Mesenchymal stem cell (in vitro differentiated cells and primary cell): ENCODE measurements at regions not wholly inside any gene's neighbourhood (a gene's known extent, or its start where the extent isn't known, plus 50 kb on each side); places are given as distances from the start of the nearest gene placed in this dataset.

ENCODE experiments used
- DNase-seq: peaks from one replicate; pipeline ENCODE4 v3.0.0-alpha.2; 2013
- H2AFZ ChIP-seq: one replicate; pipeline ENCODE4 v1.6.1; 2013; ENCODE audit warnings: low read depth, mild to moderate bottlenecking, control low read depth, inconsistent platforms, low read length, moderate library complexity
- H2AK5ac ChIP-seq: 2 replicates; pipeline ENCODE4 v1.6.1; 2013; ENCODE audit warnings: low read length, moderate library complexity, mild to moderate bottlenecking, inconsistent platforms; ENCODE audit not compliant: severe bottlenecking
- H2BK120ac ChIP-seq: one replicate; pipeline ENCODE4 v1.6.1; 2013; ENCODE audit warnings: low read depth, mild to moderate bottlenecking, inconsistent platforms, low read length, moderate library complexity
- H2BK12ac ChIP-seq, 2 experiments: one replicate each; pipeline ENCODE4 v1.6.1; 2013; ENCODE audit warnings: inconsistent platforms in 2 of 2, low read length in 2 of 2, mild to moderate bottlenecking in 2 of 2, moderate library complexity in 2 of 2, control low read depth in 1 of 2
- H2BK15ac ChIP-seq: one replicate; pipeline ENCODE4 v1.6.1; 2013; ENCODE audit warnings: mild to moderate bottlenecking, low read depth, inconsistent platforms; ENCODE audit not compliant: poor library complexity, severe bottlenecking
- H2BK5ac ChIP-seq: 2 replicates; pipeline ENCODE4 v1.6.1; 2013; ENCODE audit warnings: low read depth, mild to moderate bottlenecking, low read length, control low read depth, inconsistent platforms; ENCODE audit not compliant: poor library complexity, severe bottlenecking
- H3K14ac ChIP-seq, 2 experiments: one replicate each; pipeline ENCODE4 v1.6.1; 2013; ENCODE audit warnings: inconsistent platforms in 2 of 2, low read length in 2 of 2, control low read depth in 1 of 2, mild to moderate bottlenecking in 1 of 2, moderate library complexity in 1 of 2
- H3K18ac ChIP-seq, 2 experiments: one replicate each; pipeline ENCODE4 v1.6.1; 2013; ENCODE audit warnings: inconsistent platforms in 2 of 2, low read length in 2 of 2, control low read depth in 1 of 2, low read depth in 1 of 2, mild to moderate bottlenecking in 1 of 2
- H3K23ac ChIP-seq, 2 experiments: one replicate each; pipeline ENCODE4 v1.6.1; 2013; ENCODE audit warnings: inconsistent platforms in 2 of 2, low read length in 2 of 2, mild to moderate bottlenecking in 2 of 2, moderate library complexity in 2 of 2, control low read depth in 1 of 2
- H3K27ac ChIP-seq: 2 replicates; pipeline ENCODE4 v1.5.1; 2013; ENCODE audit warnings: mild to moderate bottlenecking, moderate library complexity, low read length, control low read depth, inconsistent platforms; ENCODE audit not compliant: poor library complexity, severe bottlenecking
- H3K27me3 ChIP-seq, 2 experiments: 2 replicates each; pipeline versions ENCODE4 v1.6.1 to v1.7.0; 2013; ENCODE audit warnings: low read length in 2 of 2, mild to moderate bottlenecking in 2 of 2, moderate library complexity in 2 of 2, control low read depth in 1 of 2, inconsistent platforms in 1 of 2; ENCODE audit not compliant: control insufficient read depth in 1 of 2, insufficient read depth in 1 of 2
- H3K36me3 ChIP-seq, 2 experiments: 2 replicates each; pipeline versions ENCODE4 v1.6.1 to v1.7.0; 2013; ENCODE audit warnings: low read length in 2 of 2, control low read depth in 1 of 2, inconsistent platforms in 1 of 2, low read depth in 1 of 2, mild to moderate bottlenecking in 1 of 2; ENCODE audit not compliant: insufficient read depth in 2 of 2, control insufficient read depth in 1 of 2
- H3K4ac ChIP-seq, 2 experiments: one replicate each; pipeline ENCODE4 v1.6.1; 2013; ENCODE audit warnings: inconsistent platforms in 2 of 2, low read length in 2 of 2, mild to moderate bottlenecking in 2 of 2, moderate library complexity in 2 of 2, control low read depth in 1 of 2, low read depth in 1 of 2
- H3K4me1 ChIP-seq: 2 replicates; pipeline ENCODE4 v1.6.1; 2013; ENCODE audit warnings: low read depth, low read length, control low read depth; ENCODE audit not compliant: control insufficient read depth, insufficient read depth
- H3K4me2 ChIP-seq: 2 replicates; pipeline ENCODE4 v1.6.1; 2013; ENCODE audit warnings: low read length, mild to moderate bottlenecking, inconsistent platforms; ENCODE audit not compliant: poor library complexity, severe bottlenecking
- H3K4me3 ChIP-seq, 2 experiments: 2 replicates each; pipeline versions ENCODE4 v1.5.1 to v1.7.0; 2013; ENCODE audit warnings: low read length in 2 of 2, mild to moderate bottlenecking in 2 of 2, control low read depth in 1 of 2, low read depth in 1 of 2; ENCODE audit not compliant: insufficient read depth in 1 of 2
- H3K79me1 ChIP-seq: replicated peaks from 2 replicates; pipeline ENCODE4 v1.6.1; 2013; ENCODE audit warnings: mild to moderate bottlenecking, control low read depth, low read length, inconsistent platforms; ENCODE audit not compliant: poor library complexity, severe bottlenecking
- H3K9ac ChIP-seq: 2 replicates; pipeline ENCODE4 v1.7.0; 2013; ENCODE audit warnings: mild to moderate bottlenecking, low read length, moderate library complexity
- H3K9me3 ChIP-seq: 2 replicates; pipeline ENCODE4 v1.7.0; 2013; ENCODE audit warnings: mild to moderate bottlenecking, low read length; ENCODE audit not compliant: control insufficient read depth
- H4K8ac ChIP-seq: one replicate; pipeline ENCODE4 v1.6.1; 2013; ENCODE audit warnings: inconsistent platforms, mild to moderate bottlenecking, low read length, moderate library complexity
- H4K91ac ChIP-seq: one replicate; pipeline ENCODE4 v1.6.1; 2013; ENCODE audit warnings: mild to moderate bottlenecking, low read length, inconsistent platforms
- WGBS: methylation state at CpG from one replicate; pipeline ENCODE4 v1.1.7; 2013; ENCODE audit warnings: mixed read lengths; 5-methylcytosine and 5-hydroxymethylcytosine counted together

DNA sequence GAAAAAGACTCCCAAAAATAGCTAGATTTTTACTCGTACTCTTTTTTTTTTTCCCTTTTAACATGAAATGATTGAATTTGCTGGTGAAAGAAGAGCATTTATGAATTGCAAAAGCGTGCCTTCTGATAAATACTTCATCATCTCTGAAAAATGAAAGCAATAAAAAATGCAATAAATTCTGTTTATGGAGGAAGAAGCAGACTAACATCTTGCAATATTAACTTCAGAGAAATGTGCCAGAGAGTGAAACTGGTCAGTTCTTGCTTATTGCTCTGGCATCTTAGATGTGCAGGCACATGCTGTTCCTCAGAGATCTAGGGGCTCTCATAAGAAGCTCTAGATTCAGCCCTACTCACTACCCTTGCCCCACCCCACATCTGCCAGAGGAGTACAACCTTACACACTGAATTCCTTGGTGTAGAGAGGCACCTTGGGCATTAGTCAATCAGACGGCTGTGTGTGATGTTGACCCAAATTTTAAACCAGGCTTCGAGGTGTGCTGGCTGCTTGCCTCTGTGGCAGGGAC lies 891.1 kb upstream of the GHITM start:
- WGBS: 81% methylated on average over 2 of the region's 4 CpGs
- H3K23ac ChIP-seq: no peak overlapping the region
- H3K79me1 ChIP-seq: no peaks in the 10 kb centered on the region
- H3K4me3 ChIP-seq: no peak overlapping the region
- H3K9ac ChIP-seq: no peak overlapping the region
- DNase-seq: no peak
- no peak overlapping the region for H4K91ac ChIP-seq
- no peak overlapping the region for H3K14ac ChIP-seq
- H2AK5ac ChIP-seq: no peak overlapping the region
- H2AFZ ChIP-seq: no peak overlapping the region
- no peaks in the 10 kb centered on the region for H3K4me1 ChIP-seq
- H2BK15ac ChIP-seq: no peak overlapping the region
- no peak overlapping the region for H3K4ac ChIP-seq
- H3K36me3 ChIP-seq: no peaks in the 10 kb centered on the region
- no peak overlapping the region for H2BK5ac ChIP-seq
- H3K4me2 ChIP-seq: no peak overlapping the region
- no peak overlapping the region for H3K18ac ChIP-seq
- peaks cover 14% of the 10 kb centered on the region for H3K9me3 ChIP-seq
- H3K27me3 ChIP-seq: no peaks in the 10 kb centered on the region
- no peak overlapping the region for H3K27ac ChIP-seq
- H4K8ac ChIP-seq: no peak overlapping the region
- no peak overlapping the region for H2BK120ac ChIP-seq
- H2BK12ac ChIP-seq: no peak overlapping the region

DNA sequence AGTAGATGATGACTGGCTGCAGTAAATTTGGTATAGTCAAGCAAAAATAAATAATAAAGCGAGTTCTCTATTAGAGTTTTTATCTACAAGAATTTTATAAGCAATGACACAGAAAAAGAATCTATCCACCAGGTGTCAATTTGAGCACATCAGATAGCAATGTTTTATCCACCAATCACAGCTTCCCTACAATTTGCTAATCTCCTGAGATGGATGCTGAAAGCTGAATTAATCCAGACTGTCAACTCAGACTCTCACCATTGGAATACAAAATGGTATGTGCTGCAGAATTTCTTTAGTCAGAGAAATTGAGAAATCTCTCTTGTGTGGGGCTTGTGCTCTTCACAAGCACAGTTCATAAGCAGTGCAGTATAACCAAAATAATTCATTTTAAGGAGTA lies 888.9 kb upstream of the GHITM start:
- H2BK12ac ChIP-seq: no peak overlapping the region
- H3K23ac ChIP-seq: no peak overlapping the region
- H3K27me3 ChIP-seq: no peaks in the 10 kb centered on the region
- no peak overlapping the region for H3K4me3 ChIP-seq
- no peak overlapping the region for H3K4me2 ChIP-seq
- H2BK15ac ChIP-seq: no peak overlapping the region
- no peak overlapping the region for H4K91ac ChIP-seq
- H3K18ac ChIP-seq: no peak overlapping the region
- H2BK120ac ChIP-seq: no peak overlapping the region
- H3K9ac ChIP-seq: no peak overlapping the region
- H3K79me1 ChIP-seq: no peaks in the 10 kb centered on the region
- H2AFZ ChIP-seq: no peak overlapping the region
- no peak overlapping the region for H2BK5ac ChIP-seq
- peaks cover 28% of the 10 kb centered on the region for H3K9me3 ChIP-seq
- H3K36me3 ChIP-seq: no peaks in the 10 kb centered on the region
- no peaks in the 10 kb centered on the region for H3K4me1 ChIP-seq
- H3K14ac ChIP-seq: no peak overlapping the region
- H4K8ac ChIP-seq: no peak overlapping the region
- no peak for DNase-seq
- H3K4ac ChIP-seq: no peak overlapping the region
- no peak overlapping the region for H2AK5ac ChIP-seq
- no peak overlapping the region for H3K27ac ChIP-seq
- no CpG with 5 or more reads among the region's 1 CpG for WGBS

DNA sequence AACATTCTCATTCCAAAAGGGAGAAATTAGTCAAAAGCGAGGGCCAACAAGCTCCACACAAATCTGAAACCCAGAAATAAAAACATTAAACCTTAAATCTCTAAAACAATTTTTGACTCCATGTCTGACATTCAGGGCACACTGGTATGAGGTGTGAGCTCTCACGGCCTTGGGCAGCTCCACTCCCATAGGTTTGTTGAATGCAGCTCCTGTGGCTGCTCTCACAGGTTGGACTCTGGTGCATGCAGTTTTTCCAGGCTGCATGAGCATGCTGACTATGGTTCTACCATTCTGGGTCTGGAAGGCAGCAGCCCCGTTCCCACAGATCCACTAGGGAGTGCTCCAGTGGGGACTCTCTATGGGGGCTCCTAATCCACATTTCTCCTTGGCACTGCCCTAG lies 887.1 kb upstream of the GHITM start:
- Histone ChIP-seq H3K14ac (no peak overlapping the region), H3K4me2 (no peak overlapping the region), H2AK5ac (no peak overlapping the region), H3K18ac (no peak overlapping the region), H4K91ac (no peak overlapping the region), H3K4ac (no peak overlapping the region), H3K4me1 (no peaks in the 10 kb centered on the region), H3K27me3 (no peaks in the 10 kb centered on the region), H3K9ac (no peak overlapping the region), H3K27ac (no peak overlapping the region), H3K23ac (no peak overlapping the region), H2BK120ac (no peak overlapping the region), H4K8ac (no peak overlapping the region), H3K4me3 (no peak overlapping the region), H3K79me1 (no peaks in the 10 kb centered on the region), H2BK5ac (no peak overlapping the region), H2BK15ac (no peak overlapping the region), H2BK12ac (no peak overlapping the region), H3K9me3 (peaks cover 28% of the 10 kb centered on the region), H2AFZ (no peak overlapping the region), H3K36me3 (no peaks in the 10 kb centered on the region)
- 67% methylated on average over 3 of the region's 3 CpGs for WGBS
- no peak for DNase-seq

DNA sequence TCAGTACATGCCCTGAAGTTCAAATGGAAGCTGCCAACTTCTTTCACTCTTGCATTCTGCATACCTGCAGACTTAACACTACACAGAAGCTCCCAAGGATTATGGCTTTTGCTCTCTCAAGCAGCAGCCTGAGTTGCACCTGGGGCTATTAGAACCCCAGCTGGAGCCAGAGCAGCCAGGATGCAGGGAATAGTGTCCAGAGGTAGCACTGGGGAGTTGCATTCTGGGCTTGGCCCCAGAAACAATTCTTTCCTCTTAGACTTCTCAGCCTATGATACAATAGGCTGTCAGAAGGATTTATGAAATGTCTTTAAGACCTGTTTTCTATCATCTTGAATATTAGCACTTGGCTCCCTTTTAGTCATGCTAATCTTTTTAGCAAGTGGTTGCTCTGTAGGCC lies 886.7 kb upstream of the GHITM start:
- no peaks in the 10 kb centered on the region for H3K4me1 ChIP-seq

More for the DNA sequence above, 886.7 kb upstream of the GHITM start:
- no peak overlapping the region for H2AK5ac ChIP-seq
- peaks cover 28% of the 10 kb centered on the region for H3K9me3 ChIP-seq
- no peaks in the 10 kb centered on the region for H3K36me3 ChIP-seq
- H3K23ac ChIP-seq: no peak overlapping the region
- H3K9ac ChIP-seq: no peak overlapping the region
- no peak overlapping the region for H2BK15ac ChIP-seq
- no peak overlapping the region for H2BK12ac ChIP-seq
- H4K8ac ChIP-seq: no peak overlapping the region
- H2AFZ ChIP-seq: no peak overlapping the region
- no peak overlapping the region for H3K4me2 ChIP-seq
- no peak overlapping the region for H3K27ac ChIP-seq
- H2BK5ac ChIP-seq: no peak overlapping the region
- H3K4me3 ChIP-seq: no peak overlapping the region
- no peaks in the 10 kb centered on the region for H3K27me3 ChIP-seq
- H3K14ac ChIP-seq: no peak overlapping the region
- no peak overlapping the region for H3K18ac ChIP-seq
- no peak for DNase-seq
- H2BK120ac ChIP-seq: no peak overlapping the region
- no peaks in the 10 kb centered on the region for H3K79me1 ChIP-seq
- no peak overlapping the region for H3K4ac ChIP-seq
- no peak overlapping the region for H4K91ac ChIP-seq
